Non-pigmented ciliary epithelial cell (primary cell): ENCODE measurements at regions not wholly inside any gene's neighbourhood (a gene's known extent, or its start where the extent isn't known, plus 50 kb on each side); places are given as distances from the start of the nearest gene placed in this dataset.
"Not testable (repeated sequence)": the region's sequence is repeated elsewhere in the genome, so short reads cannot be mapped to it uniquely, and the experiment has no call there.

Experiments used
- DNase-seq: peaks from one replicate; pipeline ENCODE4 v3.0.0-alpha.2; 2010; ENCODE audit warnings: low read depth

- no peak for DNase-seq
Measured at GRCh38 chr3:165716592-165716991, 120.6 kb downstream of the BCHE start.

GRCh38 chr3:165713479-165713878, 123.7 kb downstream of the BCHE start:
- no peak for DNase-seq

GRCh38 chr3:165712382-165712781, 124.8 kb downstream of the BCHE start:
- no peak for DNase-seq

DNA sequence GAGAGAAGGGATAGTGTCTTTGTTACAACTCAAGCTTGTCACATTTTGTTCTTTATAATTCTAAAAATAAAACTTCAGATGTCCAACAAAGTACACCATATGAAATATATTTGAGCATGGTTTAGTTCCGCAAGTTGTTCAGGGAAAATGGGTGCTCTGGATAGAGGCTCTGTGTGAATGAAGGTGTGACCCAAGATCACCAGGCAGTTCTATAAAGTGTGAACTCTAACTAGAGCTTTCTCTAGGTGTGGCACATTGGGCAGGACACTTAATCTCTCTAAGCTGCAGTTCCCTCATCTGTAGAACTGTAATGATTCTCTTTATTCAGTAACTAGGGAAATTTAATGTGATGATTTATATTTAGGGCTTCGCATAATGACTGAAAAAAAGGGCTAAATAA, 139.3 kb downstream of the BCHE start:
- DNase-seq: no peak

DNA sequence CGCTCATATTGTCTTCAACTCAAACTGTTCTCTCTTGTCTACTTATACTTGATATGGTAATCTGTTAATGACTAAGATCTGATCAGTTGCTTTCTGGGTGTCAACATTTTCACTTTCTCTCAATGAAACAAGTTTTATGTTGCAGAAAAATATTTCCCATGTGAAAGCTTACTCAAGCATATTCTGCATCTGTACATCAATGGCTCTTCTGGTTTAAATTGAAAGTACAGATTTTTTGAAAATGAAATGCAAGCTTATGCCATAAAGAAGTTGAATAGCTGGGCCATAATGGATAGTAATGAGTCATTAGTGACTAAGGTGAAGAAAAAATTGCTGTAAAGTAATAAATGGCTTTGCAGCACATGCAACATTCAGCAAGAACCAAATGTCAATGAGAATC, 140.7 kb downstream of the BCHE start:
- no peak for DNase-seq

- DNase-seq: no peak
Measured at GRCh38 chr3:165683947-165684346, 153.3 kb downstream of the BCHE start.

DNA sequence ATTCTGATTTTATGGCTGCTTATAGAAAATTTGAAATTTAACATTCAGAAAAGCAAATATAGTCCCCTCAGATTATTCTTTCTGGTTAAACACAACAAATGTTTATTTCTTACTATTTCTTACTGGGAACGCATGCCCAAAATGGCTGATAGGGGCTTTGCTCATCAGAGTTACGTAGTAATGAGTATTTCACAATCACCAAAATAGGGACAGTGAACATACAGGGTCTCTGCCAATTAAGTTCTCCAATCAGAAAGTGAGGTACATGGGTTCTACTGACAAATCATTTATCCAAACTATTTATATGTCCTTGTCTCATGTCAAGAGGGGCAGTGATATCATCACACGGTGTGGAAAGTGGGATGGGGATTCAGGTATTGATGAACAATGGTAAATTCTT, 154.5 kb downstream of the BCHE start:
- DNase-seq: no peak

GRCh38 chr3:165669967-165670366, 167.3 kb downstream of the BCHE start:
- peak; percentile 17 for DNase-seq

- DNase-seq: peak; percentile 4
Measured at GRCh38 chr3:165669504-165669903, 167.7 kb downstream of the BCHE start.

GRCh38 chr3:165667676-165668075, 169.5 kb downstream of the BCHE start:
- no peak for DNase-seq

DNA sequence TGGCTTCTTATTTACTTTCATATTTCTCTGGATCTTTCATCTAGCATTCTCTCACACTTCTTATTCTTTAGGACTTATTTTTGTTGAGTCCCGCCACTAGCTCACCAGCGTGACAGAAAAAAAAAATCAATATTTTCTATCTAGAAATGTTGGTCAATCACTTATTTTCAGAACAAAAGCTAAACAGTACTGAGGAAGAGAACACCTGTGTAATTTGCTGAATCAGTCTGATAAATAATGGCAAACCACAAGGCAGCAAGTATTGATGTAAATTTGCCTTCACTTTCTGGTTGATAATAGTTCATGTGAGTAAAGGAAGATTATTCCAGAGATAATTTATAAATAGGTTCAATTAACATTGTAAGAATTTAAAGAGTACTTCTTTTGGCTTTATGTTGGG, 179.2 kb downstream of the BCHE start:
- no peak for DNase-seq

DNA sequence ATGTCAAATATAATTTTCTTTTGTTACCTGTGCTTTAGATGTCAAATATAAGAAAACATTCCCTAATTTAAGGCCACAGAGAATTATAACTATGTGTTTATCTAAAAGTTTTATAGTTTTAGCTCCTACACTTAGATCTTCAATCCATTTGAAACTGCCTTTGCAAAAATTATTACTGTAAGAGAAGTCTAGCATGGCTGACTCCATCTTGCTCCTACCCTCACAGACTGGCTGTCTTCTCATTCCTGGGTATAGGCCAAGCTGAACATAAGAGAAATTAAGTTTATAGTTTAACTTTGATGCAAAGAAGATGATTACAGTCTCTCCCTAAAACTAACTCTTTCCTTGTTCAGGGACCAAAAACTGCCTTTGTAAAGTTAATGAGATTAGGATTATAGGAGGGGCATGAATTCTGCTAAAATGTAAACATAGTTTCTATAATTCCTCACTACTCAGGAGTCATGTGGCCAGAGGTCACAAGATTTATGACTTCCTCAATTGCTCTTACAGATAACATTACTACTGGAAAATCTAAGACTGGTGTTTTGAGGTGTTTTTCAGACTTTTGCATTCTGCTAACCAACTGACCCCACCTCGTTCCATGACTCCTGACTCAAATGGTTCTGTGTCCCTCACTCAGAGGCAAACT, 184.0 kb downstream of the BCHE start:
- DNase-seq: no peak

DNA sequence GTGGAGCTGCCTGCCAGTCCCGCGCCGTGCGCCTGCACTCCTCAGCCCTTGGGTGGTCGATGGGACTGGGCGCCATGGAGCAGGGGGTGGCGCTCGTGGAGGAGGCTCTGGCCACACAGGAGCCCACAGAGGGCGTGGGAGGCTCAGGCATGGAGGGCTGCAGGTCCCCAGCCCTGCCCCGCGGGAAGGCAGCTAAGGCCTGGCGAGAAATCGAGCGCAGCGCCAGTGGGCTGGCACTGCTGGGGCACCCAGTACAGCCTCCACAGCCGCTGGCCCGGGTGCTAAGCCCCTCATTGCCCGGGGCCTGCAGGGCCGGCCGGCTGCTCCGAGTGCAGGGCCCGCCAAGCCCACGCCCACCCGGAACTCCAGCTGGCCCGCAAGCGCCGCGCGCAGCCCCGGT, 187.9 kb downstream of the BCHE start:
- not testable (repeated sequence) for DNase-seq

DNA sequence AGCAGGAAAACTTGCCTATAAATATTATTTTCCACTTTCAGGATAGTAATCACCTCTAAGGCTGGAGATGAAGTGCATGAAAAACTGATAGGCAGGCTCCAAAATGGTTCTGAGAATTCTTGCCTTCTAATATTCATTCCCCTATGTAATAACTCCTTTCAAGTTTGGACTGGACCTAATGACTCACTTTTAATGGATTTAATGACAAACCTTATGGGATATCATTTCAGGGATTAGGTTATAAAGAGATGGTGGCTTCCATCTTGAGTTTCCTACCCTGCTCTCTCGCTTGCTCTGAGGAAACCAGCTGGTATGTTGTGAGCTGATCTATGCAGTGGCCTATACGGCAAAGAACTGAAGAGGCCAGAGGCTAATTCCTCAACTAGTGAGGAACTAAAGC, 192.0 kb downstream of the BCHE start:
- no peak for DNase-seq

DNA sequence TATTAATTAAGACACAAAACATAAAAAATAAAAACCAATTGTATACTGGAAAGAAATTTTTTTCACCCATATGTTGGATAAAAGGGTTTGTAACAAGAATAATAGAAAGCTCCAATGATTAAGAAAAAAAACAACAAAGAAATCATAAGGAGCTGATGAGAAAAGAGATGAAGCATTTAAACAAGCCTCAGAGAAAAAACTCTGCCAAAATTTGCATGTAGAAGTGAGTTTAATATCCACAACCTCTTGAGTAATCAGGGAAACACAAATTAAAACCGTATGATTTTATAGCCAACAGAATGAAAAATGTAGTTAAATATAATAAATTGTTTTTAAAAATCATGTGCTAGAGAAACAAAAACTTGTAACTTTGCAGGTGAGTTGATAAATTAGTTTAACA, 192.9 kb downstream of the BCHE start:
- DNase-seq: no peak

DNA sequence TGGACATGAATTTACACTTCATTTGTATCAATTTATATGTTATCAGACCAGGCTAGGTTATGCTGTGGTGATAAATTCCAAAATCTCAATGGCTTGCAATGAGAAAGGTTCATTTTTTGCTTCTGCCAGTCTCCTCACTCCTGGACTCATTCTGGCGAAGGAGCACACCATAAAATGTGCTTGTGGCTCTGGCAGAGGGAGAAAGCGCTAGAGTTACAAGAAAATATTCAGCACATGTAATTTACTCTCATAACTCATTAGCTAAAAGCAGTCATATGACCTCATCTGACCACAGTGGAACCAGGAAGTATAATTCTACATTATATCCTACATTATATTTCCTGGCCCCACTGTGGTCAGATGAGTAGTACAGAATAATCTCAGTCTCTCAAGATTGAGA, 193.8 kb downstream of the BCHE start:
- DNase-seq: peak; percentile 50

DNA sequence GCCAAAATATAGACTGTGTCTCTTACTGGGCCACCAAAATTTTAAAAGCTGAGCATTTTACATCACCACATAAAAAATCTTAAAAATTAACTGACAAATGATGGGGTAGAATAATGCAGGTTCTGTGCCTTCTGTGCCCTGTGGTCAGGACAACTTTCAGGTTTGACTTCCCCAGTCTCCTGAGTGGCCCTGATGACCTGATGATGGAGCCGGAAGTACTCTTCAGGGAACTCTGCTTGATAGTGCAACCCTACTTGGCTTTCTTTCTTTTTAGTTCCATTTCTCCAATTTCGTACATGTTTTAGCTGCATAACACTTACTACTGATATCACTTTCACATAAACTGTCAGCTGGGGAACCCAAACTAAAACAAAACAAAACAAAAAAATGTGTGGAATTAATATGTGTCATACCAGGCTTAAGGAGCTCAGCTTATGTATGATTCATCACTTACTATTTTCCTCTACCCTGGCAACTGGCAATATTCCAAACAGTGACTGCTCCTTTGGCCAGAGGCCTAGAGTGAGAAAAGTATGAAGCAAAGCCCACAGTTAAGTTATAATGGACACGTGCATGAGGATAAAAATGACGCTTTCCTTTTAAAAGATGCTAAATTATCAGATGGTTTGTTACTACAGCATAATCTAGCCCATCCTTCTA, 194.3 kb downstream of the BCHE start:
- DNase-seq: peak; percentile 98

DNA sequence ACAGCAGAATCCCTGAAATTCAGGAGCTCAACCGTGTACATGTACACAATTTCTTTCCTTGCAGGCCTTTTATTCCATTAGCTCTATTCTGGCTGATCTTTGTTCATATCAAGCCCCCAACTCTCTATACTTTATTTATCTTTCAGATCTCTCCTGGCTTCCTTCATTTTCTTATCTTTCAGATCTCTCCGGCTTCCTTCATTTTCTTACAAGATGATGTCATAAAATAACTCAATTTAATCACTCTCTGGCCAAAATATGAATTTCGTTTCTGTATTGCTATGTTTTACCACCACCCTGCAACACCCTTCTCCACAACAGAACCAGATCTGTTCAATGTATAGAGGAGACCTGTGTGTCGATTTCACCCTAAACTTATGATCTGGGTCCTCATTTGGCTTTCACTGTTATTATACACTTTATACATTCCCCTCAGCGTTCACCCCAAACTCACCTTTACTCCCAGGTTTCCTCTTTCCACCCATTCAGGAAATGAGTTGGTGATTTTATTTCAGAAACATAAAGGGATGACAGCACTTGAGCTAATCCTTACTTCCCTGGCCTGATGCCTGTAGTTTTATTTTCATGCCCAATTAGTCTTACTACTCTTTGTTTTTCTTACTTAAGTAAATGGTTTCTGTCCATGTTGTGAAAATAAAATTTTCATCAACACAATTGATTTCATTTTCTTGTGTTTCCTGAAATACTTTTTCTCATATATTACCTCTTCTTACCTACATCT, 195.5 kb downstream of the BCHE start:
- peak; percentile 4 for DNase-seq

DNA sequence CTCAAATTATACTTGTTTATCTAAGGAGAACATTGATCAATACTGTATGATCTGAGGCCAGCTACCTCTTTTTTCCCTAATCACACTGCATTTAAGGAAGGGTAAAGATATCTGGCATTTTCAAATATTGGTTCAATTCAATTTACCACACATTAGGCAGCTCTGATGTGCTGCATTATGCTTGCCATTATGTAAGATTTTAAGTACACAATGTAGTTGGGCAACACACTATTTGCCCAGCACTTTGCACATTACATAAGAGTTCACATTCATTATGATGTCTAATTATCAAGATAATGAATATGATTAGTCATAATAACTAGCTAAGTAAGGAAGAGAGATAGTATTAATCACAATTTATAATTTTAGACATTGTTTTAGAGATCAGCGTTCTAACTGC, 196.3 kb downstream of the BCHE start:
- no peak for DNase-seq

DNA sequence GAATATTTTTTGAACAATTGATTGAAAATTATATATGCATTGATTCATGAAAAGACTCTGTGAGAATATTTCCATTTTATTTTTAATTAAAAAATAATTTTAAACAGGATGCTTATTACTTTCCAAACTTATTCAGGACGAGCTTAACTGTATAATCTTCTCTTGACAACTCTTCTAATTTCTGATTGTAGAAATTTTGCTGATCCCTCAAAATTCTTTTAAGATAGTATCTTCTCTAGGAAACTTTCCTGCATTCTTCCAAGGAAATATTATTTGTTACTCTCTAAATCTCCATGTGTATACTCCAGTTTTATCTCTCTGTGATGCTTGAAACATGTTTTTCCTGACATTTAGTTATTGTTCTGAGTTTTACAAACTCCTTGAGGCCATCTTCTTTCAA, 197.2 kb downstream of the BCHE start:
- no peak for DNase-seq

DNA sequence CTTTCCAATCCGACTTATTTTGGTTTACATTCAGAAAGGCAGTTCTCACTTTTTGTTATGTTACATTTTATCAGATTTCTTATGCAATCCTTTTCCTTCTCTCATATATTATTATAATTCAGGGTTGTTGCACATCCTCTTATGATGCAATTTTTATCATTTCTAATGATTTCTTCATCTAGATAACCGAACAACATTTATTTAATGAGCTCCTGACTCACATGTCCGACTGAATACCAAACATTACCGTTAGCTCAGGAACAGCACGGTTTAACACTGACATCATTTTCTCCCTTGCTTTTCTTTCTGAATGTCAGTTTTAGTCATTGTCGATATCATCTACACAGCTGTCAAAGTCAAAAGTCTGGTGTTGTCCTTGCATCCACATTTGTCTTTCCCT, 199.2 kb downstream of the BCHE start:
- peak; percentile 3 for DNase-seq

DNA sequence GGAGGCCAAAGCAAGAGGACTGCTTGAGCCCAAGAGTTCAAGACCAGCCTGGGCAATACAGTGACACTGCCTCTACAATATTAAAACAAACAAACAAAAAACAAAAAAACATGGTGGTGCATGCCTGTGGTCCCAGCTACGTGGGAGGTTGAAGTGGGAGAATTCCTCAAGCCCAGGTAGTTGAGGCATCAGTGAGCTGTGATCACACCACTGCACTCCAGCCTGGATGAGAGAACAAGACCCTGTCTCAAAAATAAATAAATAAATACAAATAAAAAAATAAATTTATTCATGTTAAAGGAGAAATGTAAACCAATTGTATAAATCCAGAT, 200.6 kb downstream of the BCHE start:
- DNase-seq: no peak
